GM12872 (cell line): ENCODE measurements at regions not wholly inside any gene's neighbourhood (a gene's known extent, or its start where the extent isn't known, plus 50 kb on each side); places are given as distances from the start of the nearest gene placed in this dataset.

Experiments
- TF ChIP-seq, protein P1 (sequence below): IDR thresholded peaks from 3 replicates; pipeline ENCODE4 v1.5.1; 2011; ENCODE audit warnings: low read depth, mild to moderate bottlenecking, low read length, moderate library complexity; ENCODE audit not compliant: insufficient read depth

GRCh38 chr12:83404521-83404920 is 717.8 kb downstream of the TMTC2 start:
- TF ChIP-seq, protein P1, sequence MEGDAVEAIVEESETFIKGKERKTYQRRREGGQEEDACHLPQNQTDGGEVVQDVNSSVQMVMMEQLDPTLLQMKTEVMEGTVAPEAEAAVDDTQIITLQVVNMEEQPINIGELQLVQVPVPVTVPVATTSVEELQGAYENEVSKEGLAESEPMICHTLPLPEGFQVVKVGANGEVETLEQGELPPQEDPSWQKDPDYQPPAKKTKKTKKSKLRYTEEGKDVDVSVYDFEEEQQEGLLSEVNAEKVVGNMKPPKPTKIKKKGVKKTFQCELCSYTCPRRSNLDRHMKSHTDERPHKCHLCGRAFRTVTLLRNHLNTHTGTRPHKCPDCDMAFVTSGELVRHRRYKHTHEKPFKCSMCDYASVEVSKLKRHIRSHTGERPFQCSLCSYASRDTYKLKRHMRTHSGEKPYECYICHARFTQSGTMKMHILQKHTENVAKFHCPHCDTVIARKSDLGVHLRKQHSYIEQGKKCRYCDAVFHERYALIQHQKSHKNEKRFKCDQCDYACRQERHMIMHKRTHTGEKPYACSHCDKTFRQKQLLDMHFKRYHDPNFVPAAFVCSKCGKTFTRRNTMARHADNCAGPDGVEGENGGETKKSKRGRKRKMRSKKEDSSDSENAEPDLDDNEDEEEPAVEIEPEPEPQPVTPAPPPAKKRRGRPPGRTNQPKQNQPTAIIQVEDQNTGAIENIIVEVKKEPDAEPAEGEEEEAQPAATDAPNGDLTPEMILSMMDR = no peak

DNA sequence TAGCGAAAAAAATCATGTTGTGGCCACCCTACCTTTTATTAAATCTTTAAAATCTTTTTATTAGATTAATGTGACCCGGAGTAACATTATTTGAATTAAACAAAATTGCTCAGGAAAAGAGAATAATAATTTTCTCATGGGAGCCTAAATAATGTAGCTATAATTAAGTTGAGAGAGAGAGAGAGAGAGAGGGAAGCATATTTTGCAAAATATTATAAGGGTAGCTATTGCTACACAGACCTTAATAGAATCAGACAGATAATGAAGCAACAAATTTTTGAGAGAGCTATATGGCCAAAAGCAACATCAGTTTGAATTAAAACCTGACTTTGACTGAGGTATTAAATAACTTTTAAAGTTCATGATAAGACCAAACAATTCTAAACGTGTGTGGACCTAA is 703.5 kb downstream of the TMTC2 start:
- TF ChIP-seq, protein P1 = no peak

DNA sequence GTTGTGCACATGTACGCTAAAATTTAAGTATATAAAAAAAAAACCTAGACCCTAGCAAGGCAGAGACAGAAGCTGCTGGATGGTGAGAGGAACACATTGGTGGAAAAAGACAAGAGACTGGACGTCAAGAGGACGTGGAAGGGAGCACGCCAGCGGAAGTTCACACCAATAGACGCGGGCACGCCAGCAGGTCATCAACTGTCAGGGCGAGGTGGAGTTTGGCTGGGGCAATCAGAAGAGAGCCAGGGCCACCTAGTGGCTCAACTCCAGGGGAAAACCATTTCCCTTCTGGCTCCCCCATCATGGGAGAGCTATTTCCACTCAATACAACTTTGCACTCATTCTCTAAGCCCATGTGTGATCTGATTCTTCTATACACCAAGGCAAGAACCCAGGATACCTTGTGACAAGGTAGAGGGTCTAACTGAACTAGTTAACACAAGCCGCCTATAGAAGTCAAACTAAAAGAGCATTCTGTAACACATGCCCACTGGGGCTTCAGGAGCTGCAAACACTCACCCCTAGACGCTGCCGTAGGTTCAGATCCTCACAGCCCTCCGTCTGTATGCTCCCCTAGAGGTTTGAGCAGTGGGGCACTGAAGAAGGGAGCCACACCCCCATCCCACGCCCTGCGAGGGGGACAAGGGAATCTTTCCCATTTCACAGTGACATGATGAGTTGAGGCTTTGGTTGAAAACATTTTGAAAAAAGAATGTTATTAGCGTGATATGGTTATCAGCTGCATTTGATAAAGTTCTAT is 702.7 kb downstream of the TMTC2 start:
- TF ChIP-seq, protein P1 = peak; percentile 41; the same call in 2 of the 3 replicates

DNA sequence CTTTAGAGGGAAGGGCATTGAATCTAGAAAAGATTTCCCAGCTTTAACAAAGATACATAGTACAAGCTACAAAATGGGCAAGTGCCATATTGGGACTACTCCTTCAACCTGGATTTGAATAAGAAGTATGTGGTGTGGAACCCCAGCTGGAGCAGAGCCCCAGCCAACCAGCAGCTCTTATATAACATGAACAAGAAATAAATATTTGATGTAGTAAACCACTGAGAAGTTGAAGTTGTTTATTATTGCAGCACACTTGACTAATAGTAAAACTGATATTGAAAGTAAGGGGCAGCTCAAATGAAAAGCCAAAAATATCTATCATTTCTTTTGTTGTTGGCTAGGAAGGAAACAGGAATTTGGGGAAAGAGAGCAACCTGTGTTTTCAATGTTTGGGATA is 701.8 kb downstream of the TMTC2 start:
- TF ChIP-seq, protein P1 = no peak

GRCh38 chr12:83386527-83387264 is 700.0 kb downstream of the TMTC2 start:
- TF ChIP-seq, protein P1 = no peak

DNA sequence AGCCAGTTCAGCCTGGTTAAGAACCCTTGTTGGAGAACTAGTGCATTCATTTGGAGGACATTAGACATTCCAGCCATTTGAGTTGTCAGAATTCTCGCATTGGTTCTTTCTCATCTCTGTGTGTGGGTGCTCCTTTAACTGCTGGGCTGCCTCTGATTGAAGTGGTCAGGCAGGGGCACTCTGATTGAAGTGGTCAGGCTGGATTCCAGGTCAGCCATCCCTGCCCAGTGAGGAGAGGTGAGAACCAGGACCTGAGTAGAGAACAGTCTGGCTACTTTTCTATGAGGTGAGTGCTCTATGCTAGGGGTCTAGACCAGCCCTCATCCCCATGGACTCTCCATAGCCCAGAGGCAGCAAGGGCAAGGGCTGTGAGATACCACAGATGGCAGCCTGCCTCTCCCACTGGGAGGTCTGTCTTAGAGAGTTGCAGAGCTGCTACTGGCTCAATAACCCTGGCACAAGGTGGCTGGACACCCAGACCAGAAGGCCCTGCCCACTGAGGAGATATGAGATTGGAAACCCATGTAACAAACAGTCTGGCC is 691.6 kb downstream of the TMTC2 start:
- TF ChIP-seq, protein P1 = no peak

DNA sequence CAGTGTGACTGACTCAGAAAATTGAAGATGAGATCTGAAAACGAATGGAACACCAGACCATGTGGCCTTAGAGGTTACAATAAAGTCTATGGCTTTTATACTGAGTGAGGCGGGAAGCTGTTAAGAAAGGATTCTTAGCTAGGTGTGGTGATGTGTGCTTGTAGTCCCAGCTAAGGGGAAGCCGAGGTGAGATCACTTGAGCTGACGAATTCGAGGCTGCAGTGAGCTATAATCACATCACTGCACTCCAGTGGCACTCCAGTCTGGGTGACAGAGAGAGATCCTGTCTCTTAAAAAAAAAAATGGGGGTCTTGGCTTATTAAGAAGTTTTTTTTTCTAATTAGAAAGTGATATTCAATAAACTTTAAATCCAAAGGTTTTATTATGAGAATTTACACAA is 678.6 kb downstream of the TMTC2 start:
- TF ChIP-seq, protein P1 = no peak
